ENCODE measurements at regions not wholly inside any gene's neighbourhood (a gene's known extent, or its start where the extent isn't known, plus 50 kb on each side); places are given as distances from the start of the nearest gene placed in this dataset.

- TF ChIP-seq AR (CRISPR knock-in tag; IDR thresholded peaks at IDR 0.05) (no peak), JUN (CRISPR knock-in tag; IDR thresholded peaks at IDR 0.05) (no peak), IRF1 (CRISPR knock-in tag; IDR thresholded peaks at IDR 0.05) (no peak), E2F1 (CRISPR knock-in tag; IDR thresholded peaks at IDR 0.05) (no peak)
Measured at GRCh38 chr1:213830371-213830770, 157.4 kb upstream of the PROX1 start (continued).

GRCh38 chr1:213840575-213840974 is 147.2 kb upstream of the PROX1 start:
- Mint-ChIP-seq H3K27ac (no peak overlapping the region), H3K36me3 (no peaks in the 10 kb centered on the region), H3K4me3 (no peak overlapping the region), H3K9me3 (peaks cover 10% of the 10 kb centered on the region; the same call in 1 of the 2 replicates), H3K4me1 (no peaks in the 10 kb centered on the region), H3K27me3 (ENCODE audit: low read depth) (no peaks in the 10 kb centered on the region)
- ATAC-seq (no peak), DNase-seq (ENCODE audit: low spot score) (no peak)
- ChIA-PET CTCF (no interaction called here), POLR2A (no interaction called here)
- TF ChIP-seq ATF1 (CRISPR knock-in tag; IDR thresholded peaks at IDR 0.05): no peak
- no peak for TF ChIP-seq IRF1 (CRISPR knock-in tag; IDR thresholded peaks at IDR 0.05)
- no peak for TF ChIP-seq ZNF317 (CRISPR knock-in tag; IDR thresholded peaks at IDR 0.05; ENCODE audit: borderline replicate concordance, low read depth)
- no peak for TF ChIP-seq ZNF232 (CRISPR knock-in tag; IDR thresholded peaks at IDR 0.05)
- TF ChIP-seq NR2C2 (CRISPR knock-in tag; IDR thresholded peaks at IDR 0.05): no peak
- no peak for TF ChIP-seq E2F5 (CRISPR knock-in tag; IDR thresholded peaks at IDR 0.05)
- TF ChIP-seq ZNF425 (CRISPR knock-in tag; conservative IDR thresholded peaks at IDR 0.05): no peak
- no peak for TF ChIP-seq HMGXB4 (CRISPR knock-in tag; IDR thresholded peaks at IDR 0.05)
- no peak for TF ChIP-seq TCF7 (CRISPR knock-in tag; IDR thresholded peaks at IDR 0.05; ENCODE audit: low read depth)
- no peak for TF ChIP-seq ZNF219 (CRISPR knock-in tag; IDR thresholded peaks at IDR 0.05; ENCODE audit: borderline replicate concordance)
- TF ChIP-seq JAZF1 (CRISPR knock-in tag; IDR thresholded peaks at IDR 0.05): no peak
- TF ChIP-seq USF2 (CRISPR knock-in tag; IDR thresholded peaks at IDR 0.05): no peak
- TF ChIP-seq ZBTB21 (CRISPR knock-in tag; IDR thresholded peaks at IDR 0.05; ENCODE audit: borderline replicate concordance): no peak
- TF ChIP-seq ZSCAN18 (CRISPR knock-in tag; IDR thresholded peaks at IDR 0.05): no peak
- no peak for TF ChIP-seq PRDM15 (CRISPR knock-in tag; IDR thresholded peaks at IDR 0.05)
- no peak for TF ChIP-seq SP1 (CRISPR knock-in tag; conservative IDR thresholded peaks at IDR 0.05)
